SK-N-SH (cell line): ENCODE measurements at regions not wholly inside any gene's neighbourhood (a gene's known extent, or its start where the extent isn't known, plus 50 kb on each side); places are given as distances from the start of the nearest gene placed in this dataset.

Source experiments
- CTCF ChIA-PET: fragments of 300-600, 350-600 bp; formaldehyde crosslinking; extraction: SDS; loops from one replicate; lab custom pipeline; 2021; lab: Yijun Ruan, JAX
- POLR2A ChIA-PET: fragments of 350-600 bp; sonication (Branson Sonifier 250); formaldehyde crosslinking; extraction: SDS; loops from one replicate; lab custom pipeline; 2020; ENCODE audit warnings: antibody characterized with exemption, inconsistent platforms; lab: Yijun Ruan, JAX
- DNase-seq: peaks from one replicate; pipeline ENCODE4 v3.0.0; 2012
- H2AFZ ChIP-seq: fragments of 200-600 bp; sonication (generic); 2 replicates; pipeline ENCODE4 v1.8.1; 2016; ENCODE audit warnings: antibody characterized with exemption, mild to moderate bottlenecking, low read depth
- H3F3A ChIP-seq: fragments of 200-600 bp; sonication (generic); replicated peaks from 2 replicates; pipeline ENCODE3; 2016; ENCODE audit warnings: antibody characterized with exemption, mild to moderate bottlenecking; ENCODE audit not compliant: insufficient read depth
- H3K27ac ChIP-seq, 2 experiments: fragments of 200-500 bp in 1 of 2; fragments of 200-600 bp in 1 of 2; sonication (Bioruptor generic) in 1 of 2; sonication (generic), shearing (Covaris generic) in 1 of 2; 2 replicates each; pipeline versions ENCODE4 v1.5.1 to v1.6.1; 2014 to 2016; ENCODE audit warnings: low read depth in 2 of 2, inconsistent platforms in 1 of 2, low read length in 1 of 2, mild to moderate bottlenecking in 1 of 2, mixed read lengths in 1 of 2
- H3K27me3 ChIP-seq: fragments of 200-600 bp; sonication (generic), shearing (Covaris generic); 2 replicates; pipeline ENCODE4 v1.6.1; 2016; ENCODE audit warnings: mixed run types; ENCODE audit not compliant: insufficient read depth
- H3K36me3 ChIP-seq, 2 experiments: fragments of 200-500 bp in 1 of 2; fragments of 200-600 bp in 1 of 2; sonication (Bioruptor generic) in 1 of 2; sonication (generic) in 1 of 2; replicated peaks in 1 of 2; 2 replicates each; pipeline versions ENCODE3 to v1.5.1; 2014 to 2016; ENCODE audit warnings: low read length in 1 of 2, mild to moderate bottlenecking in 1 of 2; ENCODE audit not compliant: insufficient read depth in 2 of 2, control insufficient read depth in 1 of 2
- H3K4me1 ChIP-seq, 2 experiments: fragments of 200-500 bp in 1 of 2; fragments of 200-600 bp in 1 of 2; sonication (Bioruptor generic) in 1 of 2; sonication (generic), shearing (Covaris generic) in 1 of 2; 2 replicates each; pipeline versions ENCODE4 v1.5.1 to v1.6.1; 2014 to 2016; ENCODE audit warnings: low read depth in 1 of 2, low read length in 1 of 2, mixed run types in 1 of 2; ENCODE audit not compliant: insufficient read depth in 2 of 2, control insufficient read depth in 1 of 2
- H3K4me2 ChIP-seq: fragments of 200-600 bp; sonication (generic), shearing (Covaris generic); 2 replicates; pipeline ENCODE4 v1.6.1; 2017; ENCODE audit warnings: mixed run types
- H3K4me3 ChIP-seq, 2 experiments: fragments of 200-500 bp in 1 of 2; fragments of 200-600 bp in 1 of 2; sonication (Bioruptor generic) in 1 of 2; sonication (generic), shearing (Covaris generic) in 1 of 2; 2 replicates each; pipeline versions ENCODE4 v1.5.1 to v1.8.1; 2014 to 2016; ENCODE audit warnings: low read depth in 2 of 2, inconsistent platforms in 1 of 2, low read length in 1 of 2, mild to moderate bottlenecking in 1 of 2, mixed read lengths in 1 of 2, moderate library complexity in 1 of 2
- H3K79me2 ChIP-seq: fragments of 200-600 bp; sonication (generic); 2 replicates; pipeline ENCODE4 v1.8.1; 2017; ENCODE audit warnings: mild to moderate bottlenecking; ENCODE audit not compliant: insufficient read depth
- H3K9ac ChIP-seq: fragments of 200-600 bp; sonication (generic); 2 replicates; pipeline ENCODE4 v1.6.1; 2017; ENCODE audit warnings: mixed run types
- H3K9me2 ChIP-seq: fragments of 200-600 bp; sonication (generic); 2 replicates; pipeline ENCODE4 v1.6.1; 2017; ENCODE audit warnings: mixed run types
- H3K9me3 ChIP-seq: fragments of 200-600 bp; sonication (generic); 2 replicates; pipeline ENCODE4 v1.6.1; 2017; ENCODE audit warnings: mixed run types, mild to moderate bottlenecking, moderate library complexity
- H4K20me1 ChIP-seq: fragments of 200-600 bp; sonication (generic); 2 replicates; pipeline ENCODE4 v1.6.1; 2017; ENCODE audit warnings: mild to moderate bottlenecking, mixed run types; ENCODE audit not compliant: insufficient read depth
- EP300 ChIP-seq, 2 experiments: IDR thresholded peaks; 2 replicates each; pipeline versions ENCODE4 v1.4.0 to v1.6.1; 2012; ENCODE audit warnings: borderline replicate concordance in 1 of 2, low read depth in 1 of 2, low read length in 1 of 2
- FOXJ3 ChIP-seq: sonication (generic); formaldehyde crosslinking; IDR thresholded peaks from 2 replicates; pipeline ENCODE4 v1.5.1; 2020; ENCODE audit warnings: mild to moderate bottlenecking, missing genetic modification reagents
- NFIC ChIP-seq: IDR thresholded peaks from 2 replicates; pipeline ENCODE4 v1.4.0; 2012; ENCODE audit warnings: borderline replicate concordance
- POLR2AphosphoS5 ChIP-seq: IDR thresholded peaks from 2 replicates; pipeline ENCODE4 v1.6.1; 2012; ENCODE audit warnings: low read depth, low read length
- RCOR1 ChIP-seq: fragments of 150-350 bp; IDR thresholded peaks from 2 replicates; pipeline ENCODE4 v1.6.1; 2017; ENCODE audit warnings: antibody characterized with exemption, low read length
- YY1 ChIP-seq: IDR thresholded peaks from 2 replicates; pipeline ENCODE4 v1.4.0; 2012; ENCODE audit warnings: low read depth, mild to moderate bottlenecking
- WGBS: methylation state at CpG from one replicate; pipeline ENCODE4 v1.1.6; 2017; ENCODE audit warnings: low lambda C conversion rate; 5-methylcytosine and 5-hydroxymethylcytosine counted together
- TF ChIP-seq, protein P1 (sequence below): IDR thresholded peaks from 2 replicates; pipeline ENCODE4 v1.4.0; 2012; ENCODE audit warnings: low read depth
- TF ChIP-seq, protein P2 (sequence below): fragments of 150-350 bp; IDR thresholded peaks from 2 replicates; pipeline ENCODE4 v1.6.1; 2017; ENCODE audit warnings: antibody characterized with exemption, low read length, low read depth, borderline replicate concordance
- TF ChIP-seq, protein P3 (sequence below): fragments of 150-350 bp; IDR thresholded peaks from 2 replicates; pipeline ENCODE4 v1.6.1; 2016; ENCODE audit warnings: mild to moderate bottlenecking, low read depth, low read length
- TF ChIP-seq, protein P4 (sequence below): IDR thresholded peaks from 2 replicates; pipeline ENCODE4; 2012
- TF ChIP-seq, protein P5 (sequence below): fragments of 200-600 bp; sonication (generic); IDR thresholded peaks from 2 replicates; pipeline ENCODE4 v1.6.1; 2017; ENCODE audit warnings: antibody characterized with exemption, mild to moderate bottlenecking, moderate library complexity

DNA sequence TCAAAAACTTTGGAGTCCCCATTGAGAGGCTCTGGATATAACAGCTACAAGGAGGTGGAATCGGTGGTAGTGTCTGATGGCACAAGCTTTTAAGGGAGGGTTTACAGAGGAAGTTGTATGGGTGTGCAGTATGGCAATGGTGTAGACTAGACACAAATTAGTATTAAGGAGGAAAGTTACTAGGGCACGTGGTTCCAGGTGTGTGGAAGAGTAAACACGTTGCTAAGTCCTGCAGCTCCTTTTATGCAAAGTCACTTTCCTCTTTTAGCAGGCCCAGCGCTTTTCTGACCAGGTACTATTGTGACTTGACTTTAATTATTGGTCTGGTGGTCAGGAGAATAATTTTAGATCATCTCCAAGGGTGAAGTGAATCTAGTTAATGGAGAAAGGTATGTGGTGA lies 287.5 kb upstream of the B3GALT2 start (continued):
- TF ChIP-seq POLR2AphosphoS5 (no peak), FOXJ3 (CRISPR knock-in tag) (no peak)
- TF ChIP-seq, protein P1, sequence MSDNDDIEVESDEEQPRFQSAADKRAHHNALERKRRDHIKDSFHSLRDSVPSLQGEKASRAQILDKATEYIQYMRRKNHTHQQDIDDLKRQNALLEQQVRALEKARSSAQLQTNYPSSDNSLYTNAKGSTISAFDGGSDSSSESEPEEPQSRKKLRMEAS, result no peak
- TF ChIP-seq, protein P2, sequence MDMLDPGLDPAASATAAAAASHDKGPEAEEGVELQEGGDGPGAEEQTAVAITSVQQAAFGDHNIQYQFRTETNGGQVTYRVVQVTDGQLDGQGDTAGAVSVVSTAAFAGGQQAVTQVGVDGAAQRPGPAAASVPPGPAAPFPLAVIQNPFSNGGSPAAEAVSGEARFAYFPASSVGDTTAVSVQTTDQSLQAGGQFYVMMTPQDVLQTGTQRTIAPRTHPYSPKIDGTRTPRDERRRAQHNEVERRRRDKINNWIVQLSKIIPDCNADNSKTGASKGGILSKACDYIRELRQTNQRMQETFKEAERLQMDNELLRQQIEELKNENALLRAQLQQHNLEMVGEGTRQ, result no peak

DNA sequence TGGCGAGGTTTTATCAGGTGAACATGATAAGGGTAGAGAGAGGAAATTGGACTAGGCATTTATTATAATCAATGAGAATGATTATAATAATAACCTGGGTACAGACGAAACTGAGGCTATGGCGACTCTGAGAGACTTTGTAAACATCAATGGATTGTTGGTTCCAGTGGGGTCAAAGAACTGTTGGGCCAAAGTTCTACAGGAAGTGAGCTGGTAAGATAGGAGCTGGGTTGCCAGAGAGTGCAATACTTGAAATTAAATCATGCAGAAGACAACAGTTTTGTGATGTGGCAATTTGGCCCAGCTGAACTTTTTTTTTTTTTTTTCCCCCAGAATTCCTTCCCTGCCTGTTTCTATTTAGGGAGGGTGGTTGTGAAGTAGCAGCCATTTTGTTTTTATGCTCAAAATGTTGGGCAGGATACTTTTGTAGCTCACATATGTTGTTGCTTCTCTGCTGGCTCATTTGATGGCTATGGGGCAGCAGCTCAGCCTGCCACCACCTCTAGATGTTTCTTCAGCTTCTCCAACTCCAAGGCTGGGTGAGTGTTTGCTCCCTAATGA lies 286.5 kb upstream of the B3GALT2 start:
- Histone ChIP-seq H3K9ac (no peak overlapping the region), H3K4me1 (no peaks in the 10 kb centered on the region), H3K9me3 (no peaks in the 10 kb centered on the region), H3K27ac (no peak overlapping the region), H3F3A (no peaks in the 10 kb centered on the region), H3K9me2 (no peaks in the 10 kb centered on the region), H3K27me3 (no peaks in the 10 kb centered on the region), H4K20me1 (no peaks in the 10 kb centered on the region), H3K36me3 (no peaks in the 10 kb centered on the region), H3K4me2 (no peak overlapping the region), H3K4me3 (no peak overlapping the region), H3K79me2 (no peaks in the 10 kb centered on the region), H2AFZ (no peak overlapping the region)
- TF ChIP-seq EP300 (IDR thresholded peaks at IDR 0.05; ENCODE audit: borderline replicate concordance in 1 of 2, low read depth in 1 of 2, low read length in 1 of 2), result no peak
- TF ChIP-seq RCOR1, result no peak
- TF ChIP-seq, protein P3, sequence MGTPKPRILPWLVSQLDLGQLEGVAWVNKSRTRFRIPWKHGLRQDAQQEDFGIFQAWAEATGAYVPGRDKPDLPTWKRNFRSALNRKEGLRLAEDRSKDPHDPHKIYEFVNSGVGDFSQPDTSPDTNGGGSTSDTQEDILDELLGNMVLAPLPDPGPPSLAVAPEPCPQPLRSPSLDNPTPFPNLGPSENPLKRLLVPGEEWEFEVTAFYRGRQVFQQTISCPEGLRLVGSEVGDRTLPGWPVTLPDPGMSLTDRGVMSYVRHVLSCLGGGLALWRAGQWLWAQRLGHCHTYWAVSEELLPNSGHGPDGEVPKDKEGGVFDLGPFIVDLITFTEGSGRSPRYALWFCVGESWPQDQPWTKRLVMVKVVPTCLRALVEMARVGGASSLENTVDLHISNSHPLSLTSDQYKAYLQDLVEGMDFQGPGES, result no peak
- TF ChIP-seq, protein P4, sequence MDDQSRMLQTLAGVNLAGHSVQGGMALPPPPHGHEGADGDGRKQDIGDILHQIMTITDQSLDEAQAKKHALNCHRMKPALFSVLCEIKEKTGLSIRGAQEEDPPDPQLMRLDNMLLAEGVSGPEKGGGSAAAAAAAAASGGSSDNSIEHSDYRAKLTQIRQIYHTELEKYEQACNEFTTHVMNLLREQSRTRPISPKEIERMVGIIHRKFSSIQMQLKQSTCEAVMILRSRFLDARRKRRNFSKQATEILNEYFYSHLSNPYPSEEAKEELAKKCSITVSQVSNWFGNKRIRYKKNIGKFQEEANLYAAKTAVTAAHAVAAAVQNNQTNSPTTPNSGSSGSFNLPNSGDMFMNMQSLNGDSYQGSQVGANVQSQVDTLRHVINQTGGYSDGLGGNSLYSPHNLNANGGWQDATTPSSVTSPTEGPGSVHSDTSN, result no peak
- TF ChIP-seq YY1, result no peak
- TF ChIP-seq, protein P5, sequence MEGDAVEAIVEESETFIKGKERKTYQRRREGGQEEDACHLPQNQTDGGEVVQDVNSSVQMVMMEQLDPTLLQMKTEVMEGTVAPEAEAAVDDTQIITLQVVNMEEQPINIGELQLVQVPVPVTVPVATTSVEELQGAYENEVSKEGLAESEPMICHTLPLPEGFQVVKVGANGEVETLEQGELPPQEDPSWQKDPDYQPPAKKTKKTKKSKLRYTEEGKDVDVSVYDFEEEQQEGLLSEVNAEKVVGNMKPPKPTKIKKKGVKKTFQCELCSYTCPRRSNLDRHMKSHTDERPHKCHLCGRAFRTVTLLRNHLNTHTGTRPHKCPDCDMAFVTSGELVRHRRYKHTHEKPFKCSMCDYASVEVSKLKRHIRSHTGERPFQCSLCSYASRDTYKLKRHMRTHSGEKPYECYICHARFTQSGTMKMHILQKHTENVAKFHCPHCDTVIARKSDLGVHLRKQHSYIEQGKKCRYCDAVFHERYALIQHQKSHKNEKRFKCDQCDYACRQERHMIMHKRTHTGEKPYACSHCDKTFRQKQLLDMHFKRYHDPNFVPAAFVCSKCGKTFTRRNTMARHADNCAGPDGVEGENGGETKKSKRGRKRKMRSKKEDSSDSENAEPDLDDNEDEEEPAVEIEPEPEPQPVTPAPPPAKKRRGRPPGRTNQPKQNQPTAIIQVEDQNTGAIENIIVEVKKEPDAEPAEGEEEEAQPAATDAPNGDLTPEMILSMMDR, result no peak
- no peak for TF ChIP-seq NFIC
- 37% methylated on average over 3 of the region's 3 CpGs for WGBS
- ChIA-PET CTCF (no interaction called here), POLR2A (interaction anchor here (0.6 kb wide), 1 partner anchor 30 kb away, joined by 3 read pairs; no protein-coding TSS in a partner anchor)
- DNase-seq, result no peak
